HG02840 (cell line): ENCODE measurements at regions not wholly inside any gene's neighbourhood (a gene's known extent, or its start where the extent isn't known, plus 50 kb on each side); places are given as distances from the start of the nearest gene placed in this dataset.
"Not testable (repeated sequence)": the region's sequence is repeated elsewhere in the genome, so short reads cannot be mapped to it uniquely, and the experiment has no call there.

Source experiments
- ATAC-seq: cut with Tn5 transposase; IDR thresholded peaks from one replicate; pipeline ENCODE4 v1.9.1; 2021; ENCODE audit warnings: mild to moderate bottlenecking, moderate library complexity, moderate number of reproducible peaks; ENCODE audit not compliant: unreplicated experiment, low FRiP score

- ATAC-seq: no peak
These were observed 953.8 kb downstream of the NR2F1-AS1 start for GRCh38 chr5:92627186-92627585.

GRCh38 chr5:92616085-92616484 lies 964.9 kb downstream of the NR2F1-AS1 start:
- no peak for ATAC-seq

DNA sequence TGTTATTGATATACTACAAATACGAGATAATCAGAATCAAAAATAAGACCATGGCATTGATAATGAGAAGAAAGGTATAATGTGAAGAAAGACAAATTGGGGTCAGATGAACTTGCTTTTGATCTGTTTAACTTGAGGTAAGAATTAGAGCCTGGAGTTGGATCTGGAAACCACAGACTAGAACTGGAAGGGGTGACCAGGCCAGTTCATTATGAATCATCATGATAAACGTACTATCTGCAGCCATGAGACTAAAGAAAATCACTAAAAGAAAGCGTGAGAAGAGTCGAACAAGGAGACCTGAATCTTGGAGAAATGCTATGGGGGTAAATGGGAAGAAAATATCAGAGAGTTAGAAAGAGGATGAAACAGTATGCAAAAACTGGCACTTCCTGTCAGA lies 967.5 kb downstream of the NR2F1-AS1 start:
- no peak for ATAC-seq

- not testable (repeated sequence) for ATAC-seq
These were observed 970.6 kb downstream of the NR2F1-AS1 start for GRCh38 chr5:92610435-92610834.

- no peak for ATAC-seq
These were observed 975.4 kb downstream of the NR2F1-AS1 start for GRCh38 chr5:92605591-92605990.

DNA sequence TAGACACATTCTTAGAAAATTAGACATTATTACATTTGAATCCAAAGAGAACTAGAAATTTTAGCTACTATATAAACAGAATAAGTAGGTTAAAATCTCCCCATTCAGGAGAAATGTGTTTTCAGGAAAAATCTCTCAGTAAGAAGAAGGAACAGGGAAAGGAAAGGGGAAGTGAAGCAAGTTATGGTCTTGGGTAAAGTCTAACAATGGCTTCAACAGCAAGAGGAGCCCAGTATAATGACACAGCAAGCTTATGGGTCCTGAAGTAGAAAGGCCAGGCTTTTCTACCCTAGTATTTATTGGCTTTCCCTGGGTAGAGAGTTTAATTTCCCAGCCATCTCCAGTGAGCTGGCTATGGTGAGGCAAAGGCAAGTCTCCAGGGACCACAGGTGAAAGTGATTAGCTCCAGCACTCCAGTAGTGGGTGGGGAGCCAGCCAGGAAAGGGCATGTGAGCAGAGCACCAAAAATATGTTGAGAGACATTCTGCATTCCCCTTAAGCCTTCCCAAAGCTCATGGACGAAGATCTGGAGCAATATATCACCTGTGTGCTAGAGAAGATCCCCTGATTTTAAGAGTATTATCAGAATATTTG lies 981.7 kb downstream of the NR2F1-AS1 start:
- ATAC-seq: no peak

DNA sequence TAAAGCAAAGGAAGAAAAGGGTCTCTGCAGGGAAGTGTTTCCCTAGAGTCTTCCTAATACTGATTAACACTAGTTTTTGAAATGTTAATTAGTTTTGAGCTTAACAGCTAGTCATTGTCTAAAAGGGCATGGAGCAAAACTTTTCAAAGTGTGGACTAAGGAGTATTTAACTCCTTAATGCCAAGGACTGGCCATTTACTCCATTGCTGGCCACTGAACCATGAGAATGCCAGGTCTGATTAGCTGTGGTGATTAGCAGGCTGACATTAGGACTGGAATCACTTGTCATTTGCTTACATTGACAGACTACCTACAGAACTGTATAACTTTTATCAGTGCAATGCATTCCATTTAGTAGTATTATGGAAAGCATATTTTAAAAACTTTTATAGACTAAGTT lies 987.0 kb downstream of the NR2F1-AS1 start:
- ATAC-seq: no peak

- no peak for ATAC-seq
These were observed 992.1 kb downstream of the NR2F1-AS1 start for GRCh38 chr5:92588876-92589275.

GRCh38 chr5:92581690-92582089 lies 999.3 kb downstream of the NR2F1-AS1 start:
- ATAC-seq: no peak

DNA sequence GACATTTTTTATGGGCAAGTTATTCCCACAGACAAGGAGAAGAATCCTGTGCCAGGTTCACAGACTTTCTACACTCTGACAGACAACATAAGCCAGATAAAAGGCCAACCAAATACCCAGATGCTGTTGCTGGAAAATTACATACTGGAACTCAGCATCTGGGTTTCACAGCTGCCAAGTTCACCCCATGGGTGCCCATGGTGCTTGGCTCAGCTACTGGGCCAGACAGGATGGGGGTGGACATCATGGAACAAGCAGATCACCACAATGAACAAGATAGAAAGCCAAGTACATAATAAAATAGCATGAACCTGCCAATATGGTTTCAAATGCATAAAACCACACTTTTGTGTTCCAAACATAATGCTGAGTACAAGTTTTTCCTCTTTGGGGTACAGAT lies 999.8 kb downstream of the NR2F1-AS1 start:
- ATAC-seq: no peak

DNA sequence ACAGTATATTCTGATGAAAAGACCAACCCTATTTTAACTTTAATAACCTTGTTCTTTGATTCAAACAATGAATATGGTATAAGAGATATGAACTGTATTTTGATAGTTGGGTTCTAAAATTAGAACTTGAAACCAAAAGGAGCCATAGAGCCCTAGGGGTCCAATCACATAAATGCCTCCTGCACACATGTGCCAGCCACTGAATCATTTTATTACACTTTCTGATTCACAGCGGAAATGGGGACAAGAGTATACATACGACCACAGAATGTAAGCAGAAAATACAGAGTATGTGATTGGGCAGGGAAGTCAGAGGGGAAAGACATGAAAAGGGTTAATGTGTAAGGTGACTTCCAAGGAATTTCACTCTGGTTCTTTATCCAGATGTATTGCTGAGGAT lies 1000.2 kb downstream of the NR2F1-AS1 start:
- no peak for ATAC-seq

DNA sequence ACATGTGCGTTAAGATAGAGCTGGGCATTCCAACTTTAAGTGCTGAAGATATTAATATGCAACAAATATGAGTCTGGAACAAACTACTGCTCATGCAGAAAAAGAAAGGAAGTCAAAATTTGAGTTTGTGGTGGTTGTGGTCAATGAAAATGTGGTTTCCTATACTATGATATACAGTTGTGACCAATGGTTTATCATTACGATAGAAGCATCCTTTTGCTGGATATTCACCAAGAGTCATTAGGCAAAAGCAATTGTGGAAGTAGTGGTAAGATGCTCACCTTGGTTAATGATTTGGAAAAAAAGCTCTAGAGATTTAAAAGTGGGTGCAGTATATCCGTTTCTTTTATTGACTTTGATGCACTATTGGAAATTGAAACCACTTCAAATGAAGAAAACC lies 1007.0 kb downstream of the NR2F1-AS1 start:
- no peak for ATAC-seq

DNA sequence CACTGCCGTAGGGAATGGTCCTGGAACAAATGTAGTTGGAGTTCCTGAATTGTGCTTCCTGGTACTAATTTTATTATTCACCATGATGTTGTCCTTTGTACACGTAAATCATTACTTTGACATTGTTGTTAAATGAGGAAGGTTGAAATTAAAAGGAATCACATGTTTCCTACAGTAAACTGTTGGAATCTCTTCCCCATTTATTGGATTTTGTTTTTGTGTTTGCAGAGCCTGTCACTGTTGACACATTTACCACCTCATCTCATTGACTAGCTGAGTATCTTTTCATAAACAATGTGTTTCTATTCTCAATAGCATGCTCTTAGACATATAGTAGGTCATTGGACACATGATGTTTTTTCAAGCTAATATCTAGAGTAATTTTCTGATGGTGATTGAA lies 1012.5 kb downstream of the NR2F1-AS1 start:
- no peak for ATAC-seq

DNA sequence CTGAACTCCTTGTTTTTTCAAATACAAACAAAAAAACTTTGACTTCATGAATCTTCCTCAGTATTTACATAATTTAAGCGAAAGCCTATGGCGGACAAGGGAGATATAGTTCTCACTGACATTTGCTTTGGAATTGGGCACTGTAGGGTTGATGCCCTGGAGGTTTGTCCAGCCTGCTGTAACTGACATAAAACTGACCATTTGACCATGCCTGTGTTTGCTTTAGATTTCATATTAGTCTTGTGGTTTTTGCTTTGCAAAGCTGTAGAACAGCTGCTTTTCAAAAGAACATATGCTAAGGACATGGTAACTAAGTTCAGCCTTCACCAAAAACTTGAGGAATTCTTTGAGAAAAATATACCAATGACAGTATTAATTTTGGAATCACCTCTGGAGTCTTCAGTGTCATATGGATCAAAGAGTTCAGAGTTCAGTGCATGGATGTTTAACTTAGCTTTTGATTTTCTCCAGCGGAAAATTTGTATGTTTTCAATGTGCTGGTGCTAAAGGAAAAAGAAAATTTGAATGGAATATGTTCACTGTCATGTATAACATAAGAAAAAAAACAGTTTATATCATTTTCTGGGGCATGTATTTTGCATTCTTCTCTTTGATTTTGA lies 1013.1 kb downstream of the NR2F1-AS1 start:
- ATAC-seq: no peak

DNA sequence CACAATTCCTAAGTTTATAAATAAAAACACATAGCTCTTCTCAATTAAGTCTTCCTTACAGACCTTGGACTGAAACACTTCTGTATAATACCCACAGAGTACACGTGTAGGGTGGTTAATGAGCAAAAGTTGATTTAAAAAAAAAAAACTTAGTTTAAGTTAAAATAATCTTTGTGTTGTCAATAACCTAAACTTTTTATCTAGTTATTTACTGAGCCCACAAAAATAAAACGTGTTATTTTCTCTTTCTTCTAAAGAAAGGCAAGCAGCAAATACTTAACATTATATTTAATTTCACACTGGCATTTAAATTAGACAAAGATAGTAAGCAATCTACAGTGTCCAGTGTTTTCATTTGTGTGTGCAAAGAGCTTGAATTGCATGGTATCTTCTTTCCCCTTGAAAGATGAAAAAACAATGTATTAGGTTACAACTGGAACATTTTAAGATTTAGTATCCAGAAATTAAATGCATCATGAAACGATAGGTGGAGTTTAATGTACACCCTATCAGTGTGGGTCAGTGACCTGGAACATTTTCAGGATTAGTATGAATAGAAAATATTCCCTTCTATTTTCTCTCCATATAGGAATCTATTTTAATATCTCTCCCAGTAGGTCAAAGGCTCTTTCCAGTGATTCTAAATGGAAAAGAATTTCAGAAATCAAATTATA lies 1014.8 kb downstream of the NR2F1-AS1 start:
- ATAC-seq: no peak

GRCh38 chr5:92565673-92566072 lies 1015.3 kb downstream of the NR2F1-AS1 start:
- ATAC-seq: no peak

DNA sequence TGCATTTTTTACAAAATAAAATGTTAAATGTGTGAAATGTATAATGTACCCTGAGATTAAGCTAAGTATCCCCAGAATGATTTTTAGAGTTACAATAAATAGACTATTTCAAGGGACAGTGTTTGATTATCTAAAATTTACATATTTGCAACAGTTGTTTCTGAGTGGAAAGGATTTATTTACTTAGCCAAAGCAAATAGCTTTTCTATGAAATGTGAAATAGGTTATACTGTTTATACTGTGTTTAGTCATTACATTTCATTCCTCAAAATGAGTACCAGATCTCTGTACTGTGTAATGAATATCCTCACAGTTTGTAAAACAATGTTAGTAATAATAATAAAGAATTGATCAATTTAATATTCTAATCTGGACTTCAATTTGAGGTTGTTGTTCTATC lies 1019.0 kb downstream of the NR2F1-AS1 start:
- ATAC-seq: no peak

DNA sequence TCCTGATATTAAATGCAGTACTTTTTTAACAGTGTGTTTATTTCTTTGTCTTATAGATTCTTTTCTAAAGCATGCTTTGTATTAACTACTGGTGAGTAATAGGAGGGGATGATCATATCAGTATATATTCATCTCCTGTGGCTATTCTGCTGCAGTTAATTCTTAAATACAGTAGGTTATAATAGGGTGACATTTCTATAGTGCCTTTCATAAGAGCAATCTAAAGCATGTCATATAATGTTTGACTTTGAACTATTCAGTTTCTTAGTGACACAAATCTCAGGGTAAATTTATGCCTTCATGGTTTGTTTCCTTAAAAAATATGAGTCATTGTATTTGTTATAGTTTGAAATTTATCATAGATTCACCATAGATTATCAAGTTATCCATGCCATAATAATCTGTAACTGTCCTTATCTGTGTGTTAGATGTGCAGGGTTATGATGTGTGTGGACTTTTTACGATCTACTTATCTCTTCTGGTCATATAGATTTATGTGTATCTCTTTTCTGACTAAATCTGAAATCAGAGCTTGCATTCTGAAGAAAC lies 1019.5 kb downstream of the NR2F1-AS1 start:
- ATAC-seq: no peak

GRCh38 chr5:92560698-92561401 lies 1020.2 kb downstream of the NR2F1-AS1 start:
- no peak for ATAC-seq

- ATAC-seq: no peak
These were observed 1021.2 kb downstream of the NR2F1-AS1 start for GRCh38 chr5:92559781-92560180.

DNA sequence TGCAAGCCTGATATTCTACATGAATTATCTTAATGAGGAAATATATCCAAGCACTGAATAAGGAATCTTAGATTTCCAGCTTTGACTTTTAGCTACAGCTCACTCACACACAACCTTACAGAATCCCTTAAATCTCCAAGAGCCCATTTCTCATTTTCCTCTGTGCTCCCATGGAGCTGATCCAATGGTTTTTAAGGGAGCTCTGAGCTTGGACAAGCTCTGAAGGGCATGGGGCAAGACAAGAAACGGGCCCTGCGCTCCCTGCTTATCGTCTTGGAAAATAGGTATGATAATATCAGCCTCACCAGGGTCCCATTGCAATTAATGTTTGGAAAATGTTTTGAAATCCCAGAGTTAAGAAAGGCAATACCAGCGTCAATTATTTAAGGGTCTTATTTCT lies 1021.7 kb downstream of the NR2F1-AS1 start:
- ATAC-seq: no peak
